GM23248 (cell line): ENCODE measurements at regions not wholly inside any gene's neighbourhood (a gene's known extent, or its start where the extent isn't known, plus 50 kb on each side); places are given as distances from the start of the nearest gene placed in this dataset.

Experiments
- EZH2 ChIP-seq: fragments of 200-600 bp; sonication (generic); IDR thresholded peaks from 2 replicates; pipeline ENCODE4 v1.6.1; 2018; ENCODE audit warnings: antibody characterized with exemption, mild to moderate bottlenecking; ENCODE audit not compliant: insufficient read depth, poor library complexity, severe bottlenecking
- EZH2phosphoT487 ChIP-seq: fragments of 200-600 bp; sonication (generic); IDR thresholded peaks from 2 replicates; pipeline ENCODE4 v1.6.1; 2018; ENCODE audit warnings: antibody characterized with exemption, moderate library complexity, mild to moderate bottlenecking, low read depth; ENCODE audit not compliant: insufficient read depth

DNA sequence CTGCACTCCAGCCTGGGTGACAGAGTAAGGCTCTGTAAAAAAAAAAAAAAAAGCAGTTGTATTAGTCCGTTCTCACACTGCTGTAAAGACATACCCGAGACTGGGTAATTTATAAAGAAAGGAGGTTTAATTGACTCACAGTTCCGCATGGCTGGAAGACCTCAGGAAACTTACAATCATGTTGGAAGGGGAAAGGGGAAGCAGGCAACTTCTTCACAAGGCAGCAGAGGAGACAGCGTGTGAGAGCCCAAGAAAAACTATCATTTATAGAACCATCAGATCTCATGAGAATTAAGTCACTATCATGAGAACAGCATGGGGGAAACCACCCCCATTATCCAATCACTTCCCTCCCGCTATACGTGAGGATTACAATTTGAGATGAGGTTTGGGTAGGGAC is 151.7 kb upstream of the NR5A2 start:
- no peak for TF ChIP-seq EZH2
- no peak for TF ChIP-seq EZH2phosphoT487
